ENCODE measurements at regions not wholly inside any gene's neighbourhood (a gene's known extent, or its start where the extent isn't known, plus 50 kb on each side); places are given as distances from the start of the nearest gene placed in this dataset.

- TF ChIP-seq POLR2A (IDR thresholded peaks at IDR 0.05) = no peak
- TF ChIP-seq, protein P1, sequence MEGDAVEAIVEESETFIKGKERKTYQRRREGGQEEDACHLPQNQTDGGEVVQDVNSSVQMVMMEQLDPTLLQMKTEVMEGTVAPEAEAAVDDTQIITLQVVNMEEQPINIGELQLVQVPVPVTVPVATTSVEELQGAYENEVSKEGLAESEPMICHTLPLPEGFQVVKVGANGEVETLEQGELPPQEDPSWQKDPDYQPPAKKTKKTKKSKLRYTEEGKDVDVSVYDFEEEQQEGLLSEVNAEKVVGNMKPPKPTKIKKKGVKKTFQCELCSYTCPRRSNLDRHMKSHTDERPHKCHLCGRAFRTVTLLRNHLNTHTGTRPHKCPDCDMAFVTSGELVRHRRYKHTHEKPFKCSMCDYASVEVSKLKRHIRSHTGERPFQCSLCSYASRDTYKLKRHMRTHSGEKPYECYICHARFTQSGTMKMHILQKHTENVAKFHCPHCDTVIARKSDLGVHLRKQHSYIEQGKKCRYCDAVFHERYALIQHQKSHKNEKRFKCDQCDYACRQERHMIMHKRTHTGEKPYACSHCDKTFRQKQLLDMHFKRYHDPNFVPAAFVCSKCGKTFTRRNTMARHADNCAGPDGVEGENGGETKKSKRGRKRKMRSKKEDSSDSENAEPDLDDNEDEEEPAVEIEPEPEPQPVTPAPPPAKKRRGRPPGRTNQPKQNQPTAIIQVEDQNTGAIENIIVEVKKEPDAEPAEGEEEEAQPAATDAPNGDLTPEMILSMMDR (IDR thresholded peaks at IDR 0.05) = no peak
- no peak for TF ChIP-seq EP300 (IDR thresholded peaks at IDR 0.05)
- WGBS, 2 donors = 36 to 66% methylated on average over 2 of the region's 2 CpGs
- no peak overlapping the region for H3K27ac ChIP-seq
Observed at GRCh38 chr4:115275615-115276014, 162.2 kb upstream of the NDST4 start.

DNA sequence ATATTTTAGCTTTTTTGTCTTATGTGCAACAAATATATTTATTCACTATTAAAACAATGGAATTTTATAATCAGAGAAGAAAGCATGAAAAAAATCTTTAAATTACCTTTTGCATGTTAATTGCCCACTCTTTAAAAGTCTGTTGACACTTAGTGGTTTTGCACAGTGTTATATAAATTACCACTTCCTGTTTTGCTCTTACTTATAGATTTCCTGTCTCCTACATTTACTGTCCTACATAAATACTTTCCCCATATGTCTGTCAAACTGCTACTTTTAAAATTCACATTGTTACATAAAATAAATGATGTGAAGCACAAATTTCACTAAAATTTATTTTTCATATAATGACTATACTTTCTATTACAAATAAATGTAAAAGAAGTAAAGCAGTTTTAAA lies 161.1 kb upstream of the NDST4 start:
- TF ChIP-seq, protein P1 (IDR thresholded peaks at IDR 0.05) = no peak
- TF ChIP-seq EP300 (IDR thresholded peaks at IDR 0.05) (no peak), POLR2A (IDR thresholded peaks at IDR 0.05) (no peak)
- H3K4me3 ChIP-seq = no peak overlapping the region
- DNase-seq (ENCODE audit: low spot score in 2 of 2) = no peak
- H3K9me3 ChIP-seq = no peaks in the 10 kb centered on the region
- no peaks in the 10 kb centered on the region for H3K27me3 ChIP-seq
- H3K36me3 ChIP-seq = no peaks in the 10 kb centered on the region
- no peaks in the 10 kb centered on the region for H3K4me1 ChIP-seq
- no peak overlapping the region for H3K27ac ChIP-seq

More at GRCh38 chr4:115275615-115276014, 162.2 kb upstream of the NDST4 start:
- Histone ChIP-seq H3K4me3 (no peak overlapping the region), H3K4me1 (no peaks in the 10 kb centered on the region), H3K9me3 (no peaks in the 10 kb centered on the region), H3K36me3 (no peaks in the 10 kb centered on the region), H3K27me3 (no peaks in the 10 kb centered on the region)
- no peak for DNase-seq (ENCODE audit: low spot score in 2 of 2)

GRCh38 chr4:115272594-115272993 lies 159.2 kb upstream of the NDST4 start:
- WGBS, 2 donors = 97% methylated on average over 2 of the region's 2 CpGs
- H3K4me3 ChIP-seq = no peak overlapping the region
- TF ChIP-seq EP300 (IDR thresholded peaks at IDR 0.05) (no peak), POLR2A (IDR thresholded peaks at IDR 0.05) (no peak)
- TF ChIP-seq, protein P1 (IDR thresholded peaks at IDR 0.05) = no peak
- no peaks in the 10 kb centered on the region for H3K9me3 ChIP-seq
- H3K4me1 ChIP-seq = no peaks in the 10 kb centered on the region
- H3K36me3 ChIP-seq = no peaks in the 10 kb centered on the region
- H3K27me3 ChIP-seq = no peaks in the 10 kb centered on the region
- no peak overlapping the region for H3K27ac ChIP-seq
- DNase-seq (ENCODE audit: low spot score in 2 of 2) = no peak

DNA sequence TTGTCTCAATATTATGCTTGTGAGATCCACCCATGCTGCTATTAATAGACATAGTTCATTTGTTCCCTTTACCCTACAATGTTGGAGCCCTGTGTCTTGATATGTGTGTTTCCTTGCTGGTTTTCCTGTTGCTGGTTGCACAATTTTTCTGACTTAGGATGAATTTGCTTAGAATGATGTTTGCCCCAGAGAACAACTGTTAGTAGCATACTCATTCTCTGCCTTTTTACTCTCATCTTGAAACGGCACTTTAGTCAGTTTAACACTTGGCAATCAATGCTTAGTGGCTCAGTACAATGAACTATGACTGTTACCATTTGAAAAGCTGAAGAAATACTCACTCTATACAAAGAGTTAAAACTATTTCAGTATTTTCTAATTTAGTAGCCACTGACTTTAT lies 158.8 kb upstream of the NDST4 start:
- WGBS, 2 donors = 42 to 63% methylated on average over 1 of the region's 1 CpG
- H3K9me3 ChIP-seq = no peaks in the 10 kb centered on the region
- H3K27ac ChIP-seq = no peak overlapping the region
- H3K4me3 ChIP-seq = no peak overlapping the region
- no peak for DNase-seq (ENCODE audit: low spot score in 2 of 2)
- H3K4me1 ChIP-seq = no peaks in the 10 kb centered on the region
- no peaks in the 10 kb centered on the region for H3K36me3 ChIP-seq
- no peak for TF ChIP-seq EP300 (IDR thresholded peaks at IDR 0.05)
- no peak for TF ChIP-seq POLR2A (IDR thresholded peaks at IDR 0.05)
- TF ChIP-seq, protein P1 (IDR thresholded peaks at IDR 0.05) = no peak
- no peaks in the 10 kb centered on the region for H3K27me3 ChIP-seq

DNA sequence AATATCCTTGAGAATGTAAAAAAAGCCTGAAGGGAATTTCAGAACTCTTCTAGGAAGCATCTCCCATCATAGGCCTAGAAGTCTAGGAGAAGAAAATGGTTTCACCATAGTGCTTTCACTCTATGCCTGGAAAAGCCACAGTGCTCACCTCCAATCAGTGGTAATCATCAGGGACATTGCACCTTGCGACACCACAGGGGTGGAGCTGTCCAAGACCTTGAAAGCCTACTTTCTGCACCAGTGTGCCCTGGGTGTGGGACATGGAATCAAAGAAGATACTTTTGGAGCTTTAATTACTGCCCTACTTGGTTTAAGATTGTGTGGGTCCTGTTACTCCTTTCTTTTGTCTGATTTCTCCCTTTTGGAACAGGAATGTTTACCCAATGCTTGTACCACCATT lies 146.8 kb upstream of the NDST4 start:
- Histone ChIP-seq H3K4me3 (no peak overlapping the region), H3K9me3 (peaks cover 0 to 8% (median 0%) of the 10 kb centered on the region in 4 donors), H3K27ac (no peak overlapping the region), H3K36me3 (no peaks in the 10 kb centered on the region), H3K27me3 (no peaks in the 10 kb centered on the region), H3K4me1 (no peaks in the 10 kb centered on the region)
- WGBS, 2 donors = 94 to 96% methylated on average over 1 of the region's 1 CpG
- TF ChIP-seq, protein P1 (IDR thresholded peaks at IDR 0.05) = no peak
- TF ChIP-seq EP300 (IDR thresholded peaks at IDR 0.05) (no peak), POLR2A (IDR thresholded peaks at IDR 0.05) (no peak)
- DNase-seq (ENCODE audit: low spot score in 2 of 2) = no peak

Measured in tibial nerve (tissue), 4 donors.